ENCODE measurements at regions not wholly inside any gene's neighbourhood (a gene's known extent, or its start where the extent isn't known, plus 50 kb on each side); places are given as distances from the start of the nearest gene placed in this dataset.

- no peak for DNase-seq
These were observed 946.3 kb downstream of the JRKL start for GRCh38 chr11:97336064-97336463.

- no peak for DNase-seq
These were observed 955.2 kb downstream of the JRKL start for GRCh38 chr11:97345032-97345431.

- DNase-seq = no peak
These were observed 959.4 kb downstream of the JRKL start for GRCh38 chr11:97349201-97349600.

- DNase-seq = no peak
These were observed 962.1 kb downstream of the JRKL start for GRCh38 chr11:97351939-97352338.

GRCh38 chr11:97354026-97354425 lies 964.2 kb downstream of the JRKL start:
- no peak for DNase-seq

- no peak for DNase-seq
These were observed 964.8 kb downstream of the JRKL start for GRCh38 chr11:97354576-97354975.

- DNase-seq = no peak
These were observed 965.4 kb downstream of the JRKL start for GRCh38 chr11:97355230-97355629.

- DNase-seq = no peak
These were observed 966.3 kb downstream of the JRKL start for GRCh38 chr11:97356144-97356543.

- DNase-seq = no peak
These were observed 969.2 kb downstream of the JRKL start for GRCh38 chr11:97359016-97359415.

- no peak for DNase-seq
These were observed 972.1 kb downstream of the JRKL start for GRCh38 chr11:97361812-97362378.

GRCh38 chr11:97363331-97363730 lies 973.5 kb downstream of the JRKL start:
- no peak for DNase-seq

GRCh38 chr11:97364047-97364446 lies 974.2 kb downstream of the JRKL start:
- no peak for DNase-seq

- DNase-seq = no peak
These were observed 977.7 kb downstream of the JRKL start for GRCh38 chr11:97367406-97368083.

GRCh38 chr11:97389270-97389669 lies 999.5 kb downstream of the JRKL start:
- DNase-seq = no peak

GRCh38 chr11:97398246-97398645 lies 1008.4 kb downstream of the JRKL start:
- DNase-seq = no peak

- DNase-seq = no peak
These were observed 1019.3 kb downstream of the JRKL start for GRCh38 chr11:97409141-97409540.

- no peak for DNase-seq
These were observed 1025.0 kb downstream of the JRKL start for GRCh38 chr11:97414801-97415200.

GRCh38 chr11:97419729-97420128 lies 1029.9 kb downstream of the JRKL start:
- no peak for DNase-seq

GRCh38 chr11:97428247-97428790 lies 1038.5 kb downstream of the JRKL start:
- DNase-seq = no peak

GRCh38 chr11:97430877-97431276 lies 1041.1 kb downstream of the JRKL start:
- DNase-seq = no peak

- no peak for DNase-seq
These were observed 1043.1 kb downstream of the JRKL start for GRCh38 chr11:97432926-97433325.

- DNase-seq = no peak
These were observed 1055.7 kb downstream of the JRKL start for GRCh38 chr11:97445561-97445960.

GRCh38 chr11:97451441-97451840 lies 1061.6 kb downstream of the JRKL start:
- DNase-seq = no peak

- DNase-seq = no peak
These were observed 1065.2 kb downstream of the JRKL start for GRCh38 chr11:97454988-97455387.

GRCh38 chr11:97460091-97460490 lies 1070.3 kb downstream of the JRKL start:
- DNase-seq = no peak
